CD4-positive, alpha-beta T cell treated with Interleukin-21 for 1 hour (primary cell): ENCODE measurements at regions not wholly inside any gene's neighbourhood (a gene's known extent, or its start where the extent isn't known, plus 50 kb on each side); places are given as distances from the start of the nearest gene placed in this dataset.
"Not testable (repeated sequence)": the region's sequence is repeated elsewhere in the genome, so short reads cannot be mapped to it uniquely, and the experiment has no call there.

Source experiments
- DNase-seq: peaks from one replicate; pipeline ENCODE4 v3.0.0-alpha.2; 2020

DNA sequence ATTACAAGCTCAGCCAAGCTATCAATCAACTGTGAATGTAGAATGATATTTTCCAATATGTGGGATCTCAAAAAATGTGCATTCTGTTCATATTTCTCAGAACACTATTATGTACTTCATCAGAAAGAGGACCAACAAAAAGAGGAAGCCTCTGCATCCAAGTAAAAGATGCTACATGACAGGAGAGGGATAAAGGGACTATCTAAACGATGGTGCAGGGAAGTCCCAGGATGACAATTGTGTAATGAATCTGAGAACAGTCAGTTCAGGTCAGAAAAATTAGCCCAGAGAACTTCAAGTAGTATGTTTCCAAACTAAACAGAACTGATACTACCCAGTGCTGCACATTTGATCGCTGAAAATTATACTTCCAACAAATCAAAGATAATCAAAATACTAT is 127.0 kb downstream of the ZNF330 start:
- DNase-seq: no peak

GRCh38 chr4:141348125-141348524 is 127.4 kb downstream of the ZNF330 start:
- no peak for DNase-seq

- no peak for DNase-seq
These were observed 127.9 kb downstream of the ZNF330 start for GRCh38 chr4:141348573-141348972.

DNA sequence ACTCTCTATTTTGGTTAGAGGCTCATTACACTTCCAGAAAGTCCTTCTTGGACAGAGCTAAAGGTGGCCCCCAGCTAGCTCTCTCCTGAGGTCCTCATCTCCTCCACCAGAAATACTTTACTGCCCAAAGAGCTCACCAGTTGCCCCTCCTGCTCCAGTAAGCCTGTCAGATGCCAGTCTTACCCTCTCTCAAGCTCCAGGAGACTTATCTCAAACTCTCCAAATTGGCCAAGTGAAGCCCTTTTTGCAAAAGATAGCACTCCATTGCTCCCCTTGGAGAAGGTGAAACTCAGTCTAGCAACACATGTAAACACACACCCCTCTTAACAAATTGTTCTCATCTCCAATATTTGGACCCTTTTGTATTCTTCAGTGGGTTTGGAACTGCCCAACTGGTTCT is 128.5 kb downstream of the ZNF330 start:
- no peak for DNase-seq

- DNase-seq: no peak
These were observed 129.6 kb downstream of the ZNF330 start for GRCh38 chr4:141350122-141350905.

DNA sequence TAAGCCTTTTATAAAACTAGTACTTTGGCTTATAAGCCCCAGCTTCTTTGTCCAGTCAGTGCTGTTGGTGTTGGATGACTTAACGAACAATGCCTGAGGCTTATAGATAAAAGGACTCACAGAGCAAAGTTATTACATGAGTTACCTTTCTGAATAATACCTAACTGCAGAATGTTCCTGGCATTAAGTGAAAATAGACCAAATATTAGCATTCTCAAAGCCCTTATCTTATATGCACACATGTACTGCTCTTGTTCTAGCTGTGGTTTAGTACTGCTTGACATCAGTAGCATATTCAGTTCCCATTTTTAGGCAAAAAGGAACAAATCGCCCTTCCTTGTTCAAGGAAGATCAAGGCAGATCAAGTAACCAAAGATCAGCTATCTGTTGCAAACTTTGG is 131.6 kb downstream of the ZNF330 start:
- no peak for DNase-seq

- no peak for DNase-seq
These were observed 132.3 kb downstream of the ZNF330 start for GRCh38 chr4:141352909-141353525.

- no peak for DNase-seq
These were observed 135.7 kb downstream of the ZNF330 start for GRCh38 chr4:141356321-141356962.

- no peak for DNase-seq
These were observed 136.3 kb downstream of the ZNF330 start for GRCh38 chr4:141356963-141357335.

GRCh38 chr4:141368241-141368640 is 147.5 kb downstream of the ZNF330 start:
- DNase-seq: not testable (repeated sequence)

GRCh38 chr4:141371206-141371605 is 150.5 kb downstream of the ZNF330 start:
- no peak for DNase-seq

GRCh38 chr4:141375855-141376254 is 155.2 kb downstream of the ZNF330 start:
- DNase-seq: no peak

- DNase-seq: no peak
These were observed 156.1 kb downstream of the ZNF330 start for GRCh38 chr4:141376769-141377168.

DNA sequence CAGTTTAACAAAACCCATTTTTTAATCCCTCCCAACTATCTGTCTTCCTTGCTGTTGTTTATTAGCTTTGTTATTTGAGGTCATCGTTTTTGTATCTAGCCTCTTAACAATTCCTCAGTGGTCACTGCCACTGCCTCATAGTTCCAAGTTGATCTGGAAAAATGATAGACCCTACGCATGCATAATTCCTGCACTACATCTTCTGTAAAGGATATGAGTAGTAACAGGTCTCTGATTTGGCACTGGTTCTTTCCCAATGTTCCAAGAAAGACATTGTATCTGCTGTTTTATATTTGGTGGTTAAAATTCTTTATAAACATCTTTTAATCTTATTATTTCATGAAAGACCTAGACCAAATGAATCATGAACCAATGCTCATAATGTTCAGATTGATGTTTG is 166.6 kb downstream of the ZNF330 start:
- DNase-seq: no peak

- DNase-seq: no peak
These were observed 167.8 kb downstream of the ZNF330 start for GRCh38 chr4:141388481-141388880.

DNA sequence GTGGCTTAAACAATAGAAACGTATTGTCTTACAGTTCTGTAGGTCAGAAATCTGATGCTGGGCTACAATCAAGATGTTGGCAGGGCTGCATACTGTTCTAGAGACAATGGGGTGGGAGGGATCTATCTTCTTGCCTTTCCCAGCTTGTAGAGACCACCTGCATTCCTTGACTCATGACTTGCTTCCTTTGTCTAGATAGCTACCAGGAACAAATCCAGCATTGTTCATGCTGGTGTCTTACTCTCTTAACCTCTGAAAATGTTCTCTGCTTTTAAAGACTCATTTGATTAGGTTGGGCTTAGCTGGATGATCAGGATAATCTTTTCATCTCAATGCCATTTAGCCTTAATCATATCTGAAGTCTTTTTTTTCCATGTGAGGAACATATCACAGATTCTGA is 169.0 kb downstream of the ZNF330 start:
- no peak for DNase-seq

GRCh38 chr4:141390571-141390970 is 169.9 kb downstream of the ZNF330 start:
- DNase-seq: no peak

DNA sequence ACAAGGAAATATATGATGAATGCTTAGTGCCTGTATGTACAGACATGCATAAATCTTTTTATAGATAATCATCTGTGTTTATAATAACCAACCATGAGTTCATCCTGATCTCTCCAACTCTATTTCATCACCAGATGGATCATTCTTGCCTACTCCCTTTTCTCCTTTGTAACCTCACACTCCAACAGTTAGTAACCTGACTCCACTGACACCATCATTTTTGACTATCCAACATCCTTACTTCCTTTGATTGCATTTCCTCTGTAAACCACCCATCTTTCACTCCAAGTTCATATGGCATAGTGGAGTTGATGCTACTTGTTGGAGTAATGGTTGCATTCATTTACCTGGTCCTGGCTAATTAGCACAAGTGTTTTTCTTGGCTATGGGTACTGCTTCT is 170.6 kb downstream of the ZNF330 start:
- no peak for DNase-seq

DNA sequence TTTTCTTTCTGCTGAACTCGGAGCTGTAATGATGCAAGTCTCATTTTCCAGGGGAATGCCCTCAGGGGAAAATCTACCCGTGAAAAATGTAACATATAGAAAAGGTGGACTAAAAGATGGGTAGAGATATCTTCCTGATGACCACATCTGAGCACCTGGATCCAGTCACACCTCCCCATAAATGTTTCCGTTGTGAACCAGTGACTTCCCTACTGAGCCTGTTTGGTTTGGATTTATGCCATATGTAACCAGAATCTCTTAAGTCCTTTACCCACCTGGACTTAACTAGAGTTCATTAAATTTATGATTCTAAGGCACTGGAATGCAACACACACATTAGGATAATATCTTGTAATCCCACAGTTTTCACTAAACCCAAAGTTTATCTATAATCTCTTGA is 171.1 kb downstream of the ZNF330 start:
- DNase-seq: no peak

DNA sequence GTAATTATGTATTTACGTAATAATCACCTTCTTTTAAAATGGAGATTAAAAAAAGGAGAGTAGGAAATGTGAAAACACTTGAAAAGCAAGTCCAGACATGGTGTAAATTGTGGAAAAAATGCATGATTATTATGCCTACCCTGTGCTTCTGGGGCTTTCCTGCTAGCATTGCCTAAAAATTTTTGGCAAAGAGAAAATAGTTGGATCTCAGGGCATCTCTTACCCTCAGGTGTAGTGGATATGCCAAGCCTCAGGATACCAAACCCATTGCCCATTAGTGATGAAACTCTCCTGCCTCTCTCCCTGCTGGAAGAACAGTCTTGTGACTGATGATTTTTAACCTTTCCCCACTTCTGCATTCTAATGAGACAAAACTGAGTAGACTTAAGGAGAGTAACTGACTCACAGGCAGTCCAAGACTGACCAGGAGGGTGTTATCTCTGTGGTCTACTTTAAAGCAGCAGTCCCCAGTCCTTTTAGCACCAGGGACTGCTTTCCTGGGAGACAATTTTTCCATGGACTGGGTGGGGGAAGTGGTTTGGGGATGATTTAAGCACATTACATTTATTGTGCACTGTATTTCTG is 174.6 kb downstream of the ZNF330 start:
- DNase-seq: no peak

GRCh38 chr4:141395919-141396318 is 175.2 kb downstream of the ZNF330 start:
- DNase-seq: no peak

- DNase-seq: no peak
These were observed 182.0 kb downstream of the ZNF330 start for GRCh38 chr4:141402712-141403111.

DNA sequence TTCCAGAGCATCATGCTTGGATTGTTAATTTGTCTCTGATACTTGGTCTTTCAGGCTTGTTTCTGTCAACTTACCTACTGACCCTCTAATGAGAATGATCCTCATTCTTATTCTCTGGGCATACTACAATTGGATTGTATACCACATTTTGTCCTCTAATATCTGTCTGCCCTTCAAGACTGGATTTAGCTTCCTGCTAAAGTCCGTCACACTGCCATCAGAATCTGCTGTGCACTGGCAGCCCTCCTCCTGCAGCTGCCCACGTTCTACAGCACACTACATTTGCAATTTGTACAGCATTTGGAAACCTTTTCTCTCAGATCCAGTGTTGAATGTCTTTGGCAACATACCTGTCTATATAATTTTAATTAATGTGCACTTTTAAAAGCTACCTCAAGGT is 183.1 kb downstream of the ZNF330 start:
- DNase-seq: no peak

DNA sequence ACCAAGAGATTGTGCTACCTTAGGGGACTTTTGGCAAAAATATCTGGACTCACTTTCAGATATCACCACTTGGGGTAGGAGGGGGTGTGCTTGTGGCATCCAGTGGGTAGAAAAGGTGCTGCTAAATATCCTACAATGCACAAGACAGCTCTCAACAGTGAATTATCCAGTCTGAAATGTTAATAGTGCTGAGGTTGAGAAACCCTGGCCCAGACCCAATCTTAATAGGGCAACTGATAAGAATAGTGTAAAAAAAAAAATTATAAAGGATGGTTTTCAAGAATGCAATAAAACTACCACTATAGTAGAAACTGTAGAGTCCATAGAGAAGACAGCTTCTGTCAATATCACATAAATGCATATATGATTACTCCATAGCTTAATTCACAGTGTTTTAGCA is 185.5 kb downstream of the ZNF330 start:
- DNase-seq: no peak
